ENCODE measurements at regions not wholly inside any gene's neighbourhood (a gene's known extent, or its start where the extent isn't known, plus 50 kb on each side); places are given as distances from the start of the nearest gene placed in this dataset.

DNA sequence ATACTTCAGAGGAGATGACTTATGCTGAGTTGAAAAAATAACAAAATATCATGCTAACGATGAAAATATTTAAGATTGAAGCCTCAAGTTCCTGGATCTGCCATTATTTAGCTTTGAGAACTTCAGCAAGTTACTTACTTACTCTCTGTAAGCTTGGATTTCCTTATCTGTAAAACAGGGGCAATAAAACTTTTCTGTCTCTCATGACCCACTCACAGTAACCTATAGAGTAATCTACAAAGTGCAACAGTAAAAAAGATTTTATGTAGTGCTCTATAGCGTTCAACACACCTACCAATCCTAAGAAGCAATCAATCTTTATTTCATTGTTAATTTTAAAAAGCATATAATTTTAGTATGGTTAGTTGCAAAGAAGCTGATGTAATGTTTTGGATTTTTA lies 478.6 kb downstream of the ZIC1 start:
- 38 to 53% methylated on average over 2 of the region's 2 CpGs for WGBS, 2 donors

DNA sequence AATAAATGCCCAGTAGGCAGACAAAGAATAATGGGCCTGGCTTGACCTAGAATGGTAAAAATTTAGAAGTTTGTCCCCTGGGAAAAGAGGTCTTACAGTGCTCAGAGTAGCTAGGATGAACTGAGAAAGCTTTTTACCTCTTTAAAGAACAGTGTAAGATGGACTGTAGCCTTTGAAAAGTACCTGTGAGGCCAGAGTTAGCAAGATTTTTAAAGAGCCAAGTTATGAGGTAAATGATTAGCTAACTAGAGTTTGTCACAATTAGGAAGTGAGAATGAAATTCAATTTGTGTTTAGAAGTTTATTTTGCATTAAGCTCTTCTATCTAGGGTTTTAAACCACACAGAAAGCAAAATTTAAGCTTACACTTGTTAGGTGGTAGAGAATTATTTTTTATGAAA lies 480.9 kb downstream of the ZIC1 start:
- Histone ChIP-seq H3K4me3 (no peak overlapping the region), H3K27ac (no peak overlapping the region), H3K4me1 (no peaks in the 10 kb centered on the region), H3K9me3 (no peaks in the 10 kb centered on the region), H3K27me3 (no peaks in the 10 kb centered on the region), H3K36me3 (ENCODE audit: low read depth, missing control alignments) (no peaks in the 10 kb centered on the region)
- intact Hi-C loops (cut with DNase I; ENCODE audit: low total_unique reads) = no loop called here
- TF ChIP-seq POLR2A (IDR thresholded peaks at IDR 0.05) = no peak
- TF ChIP-seq, protein P1, sequence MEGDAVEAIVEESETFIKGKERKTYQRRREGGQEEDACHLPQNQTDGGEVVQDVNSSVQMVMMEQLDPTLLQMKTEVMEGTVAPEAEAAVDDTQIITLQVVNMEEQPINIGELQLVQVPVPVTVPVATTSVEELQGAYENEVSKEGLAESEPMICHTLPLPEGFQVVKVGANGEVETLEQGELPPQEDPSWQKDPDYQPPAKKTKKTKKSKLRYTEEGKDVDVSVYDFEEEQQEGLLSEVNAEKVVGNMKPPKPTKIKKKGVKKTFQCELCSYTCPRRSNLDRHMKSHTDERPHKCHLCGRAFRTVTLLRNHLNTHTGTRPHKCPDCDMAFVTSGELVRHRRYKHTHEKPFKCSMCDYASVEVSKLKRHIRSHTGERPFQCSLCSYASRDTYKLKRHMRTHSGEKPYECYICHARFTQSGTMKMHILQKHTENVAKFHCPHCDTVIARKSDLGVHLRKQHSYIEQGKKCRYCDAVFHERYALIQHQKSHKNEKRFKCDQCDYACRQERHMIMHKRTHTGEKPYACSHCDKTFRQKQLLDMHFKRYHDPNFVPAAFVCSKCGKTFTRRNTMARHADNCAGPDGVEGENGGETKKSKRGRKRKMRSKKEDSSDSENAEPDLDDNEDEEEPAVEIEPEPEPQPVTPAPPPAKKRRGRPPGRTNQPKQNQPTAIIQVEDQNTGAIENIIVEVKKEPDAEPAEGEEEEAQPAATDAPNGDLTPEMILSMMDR (IDR thresholded peaks at IDR 0.05) = no peak
- DNase-seq = no peak

More for the DNA sequence above, 478.6 kb downstream of the ZIC1 start:
- intact Hi-C loops (cut with DNase I; ENCODE audit: low total_unique reads) = no loop called here
- Histone ChIP-seq H3K27ac (no peak overlapping the region), H3K27me3 (no peaks in the 10 kb centered on the region), H3K9me3 (no peaks in the 10 kb centered on the region), H3K4me1 (no peaks in the 10 kb centered on the region), H3K36me3 (ENCODE audit: low read depth, missing control alignments) (no peaks in the 10 kb centered on the region), H3K4me3 (no peak overlapping the region)
- TF ChIP-seq, protein P1 (IDR thresholded peaks at IDR 0.05) = no peak
- no peak for TF ChIP-seq POLR2A (IDR thresholded peaks at IDR 0.05)
- DNase-seq = no peak

DNA sequence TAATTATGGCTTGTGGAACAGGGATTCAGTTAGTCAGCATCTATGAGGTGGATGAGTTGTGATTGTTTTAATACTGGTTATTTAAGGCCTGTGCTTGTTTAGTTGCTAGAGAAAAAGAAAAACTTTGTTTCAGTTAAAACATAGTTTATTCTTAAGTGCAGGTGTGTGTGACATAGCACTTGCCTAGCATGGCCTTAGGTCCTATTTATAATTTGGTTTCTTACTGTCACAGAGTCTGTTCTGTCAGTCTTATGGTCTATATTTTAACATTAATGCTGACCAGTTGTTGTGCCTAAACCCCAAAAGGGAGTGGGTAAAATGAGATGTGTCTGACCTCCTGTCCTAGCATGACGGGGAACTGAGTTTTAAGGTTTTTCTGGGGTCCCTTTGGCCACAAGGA lies 486.3 kb downstream of the ZIC1 start:
- TF ChIP-seq, protein P1 (IDR thresholded peaks at IDR 0.05) = no peak
- no peak for TF ChIP-seq POLR2A (IDR thresholded peaks at IDR 0.05)
- Histone ChIP-seq H3K27me3 (no peaks in the 10 kb centered on the region), H3K9me3 (no peaks in the 10 kb centered on the region), H3K36me3 (ENCODE audit: low read depth, missing control alignments) (no peaks in the 10 kb centered on the region), H3K4me1 (no peaks in the 10 kb centered on the region), H3K4me3 (no peak overlapping the region), H3K27ac (no peak overlapping the region)
- intact Hi-C loops (cut with DNase I; ENCODE audit: low total_unique reads) = no loop called here
- 50 to 97% methylated on average over 1 of the region's 1 CpG for WGBS, 2 donors
- DNase-seq = no peak

DNA sequence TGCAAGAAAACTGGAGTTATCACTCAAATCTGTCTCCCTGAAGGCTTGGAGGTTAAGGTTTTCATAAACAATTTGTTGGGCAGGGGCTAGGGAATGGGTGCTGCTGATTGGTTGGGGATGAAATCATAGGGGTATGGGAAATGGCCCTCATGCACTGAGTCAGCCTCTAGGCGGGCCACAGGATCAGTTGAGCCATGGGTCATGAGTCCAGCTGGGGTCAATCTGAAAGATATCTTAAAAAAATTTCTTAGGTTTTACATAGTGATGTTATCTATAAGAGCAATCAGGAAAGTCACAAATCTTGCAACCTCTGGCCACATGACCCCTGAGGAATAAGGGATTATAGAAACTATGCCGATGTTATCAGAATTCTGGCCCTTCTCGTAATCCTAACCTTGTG lies 491.7 kb downstream of the ZIC1 start:
- intact Hi-C loops (cut with DNase I; ENCODE audit: low total_unique reads) = no loop called here
- DNase-seq = no peak
- no peaks in the 10 kb centered on the region for H3K36me3 ChIP-seq (ENCODE audit: low read depth, missing control alignments)
- 94 to 95% methylated on average over 3 of the region's 3 CpGs for WGBS, 2 donors
- no peak for TF ChIP-seq POLR2A (IDR thresholded peaks at IDR 0.05)
- TF ChIP-seq, protein P1 (IDR thresholded peaks at IDR 0.05) = no peak
- H3K4me3 ChIP-seq = no peak overlapping the region
- no peak overlapping the region for H3K27ac ChIP-seq
- no peaks in the 10 kb centered on the region for H3K27me3 ChIP-seq
- no peaks in the 10 kb centered on the region for H3K9me3 ChIP-seq
- H3K4me1 ChIP-seq = no peaks in the 10 kb centered on the region

DNA sequence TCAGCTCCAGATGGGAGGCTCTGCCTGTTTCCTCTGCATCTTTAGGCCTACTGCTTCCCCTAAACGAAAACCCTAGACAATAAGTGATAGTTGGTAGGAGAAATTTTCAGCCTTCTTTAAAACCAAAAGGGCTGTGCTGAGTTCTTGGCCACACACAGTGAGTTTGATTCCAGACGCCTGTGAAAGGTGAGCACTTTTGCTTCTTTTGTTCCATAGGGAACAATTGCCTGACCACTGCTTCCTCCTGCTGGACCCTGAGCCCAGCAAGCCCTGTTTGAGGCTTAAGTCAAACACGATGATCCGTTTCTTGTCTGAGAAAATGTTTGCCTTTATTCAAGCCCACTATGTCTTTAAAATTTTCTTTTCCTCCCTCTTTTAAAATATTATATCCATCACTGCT lies 493.9 kb downstream of the ZIC1 start:
- Histone ChIP-seq H3K36me3 (ENCODE audit: low read depth, missing control alignments) (no peaks in the 10 kb centered on the region), H3K27me3 (no peaks in the 10 kb centered on the region), H3K27ac (no peak overlapping the region), H3K4me1 (no peaks in the 10 kb centered on the region), H3K9me3 (no peaks in the 10 kb centered on the region), H3K4me3 (no peak overlapping the region)
- TF ChIP-seq POLR2A (IDR thresholded peaks at IDR 0.05) = no peak
- TF ChIP-seq, protein P1 (IDR thresholded peaks at IDR 0.05) = no peak
- WGBS, 2 donors = 46 to 51% methylated on average over 4 of the region's 4 CpGs
- no peak for DNase-seq
- intact Hi-C loops (cut with DNase I; ENCODE audit: low total_unique reads) = no loop called here
